Heart left ventricle (tissue), 13 donors: ENCODE measurements at regions not wholly inside any gene's neighbourhood (a gene's known extent, or its start where the extent isn't known, plus 50 kb on each side); places are given as distances from the start of the nearest gene placed in this dataset.
"Not testable (repeated sequence)": the region's sequence is repeated elsewhere in the genome, so short reads cannot be mapped to it uniquely, and the experiment has no call there.

Experiments used
- CTCF ChIP-seq, 12 donors: fragments of 200-600 bp; sonication (generic) in 4 of 12; IDR thresholded peaks; one replicate each; pipeline versions ENCODE4 v1.5.0 to v1.8.0; 2018 to 2022; ENCODE audit warnings: antibody characterized with exemption in 12 of 12, mild to moderate bottlenecking in 5 of 12
- POLR2A ChIP-seq, 2 donors: fragments of 450-650 bp; IDR thresholded peaks; one replicate each; pipeline ENCODE4 v1.6.1; 2017; ENCODE audit warnings: antibody characterized with exemption in 2 of 2, mild to moderate bottlenecking in 2 of 2, moderate library complexity in 2 of 2
- donor health status: ischemic (EF 13 %, LVEDD 7.1; RV severe dilation, severe dysfunction).
- donor health status: DM: no; HTN: yes; CAD: no.
- donor health status: DM: no; HTN: no; CAD: no.
- donor health status: ischemic (EF 25% LVEDD 6.9; RV normal size, moderate dysfunction).
- donor health status: ischemic (EF 25% LVEDD 5.7; RV mildly dilated, moderate dysfunction).
- donor health status: ischemic (EF 35%, LVEDD 5.7; RV mildly dilated, moderate dysfunction).
- donor health status: nonischemic (EF 11% LVEDD 7.7; RV severe dilation, severe dysfunction).
- donor health status: DM: yes; HTN: yes; CAD: no.
- donor health status: PGD.
- donor health status: ischemic (EF 29% LVEDD 5.4; RV normal size, mild dysfunction).
- donor health status: nonischemic (EF 23%, LVEDD 6.1; RV moderate dilation, normal function).

DNA sequence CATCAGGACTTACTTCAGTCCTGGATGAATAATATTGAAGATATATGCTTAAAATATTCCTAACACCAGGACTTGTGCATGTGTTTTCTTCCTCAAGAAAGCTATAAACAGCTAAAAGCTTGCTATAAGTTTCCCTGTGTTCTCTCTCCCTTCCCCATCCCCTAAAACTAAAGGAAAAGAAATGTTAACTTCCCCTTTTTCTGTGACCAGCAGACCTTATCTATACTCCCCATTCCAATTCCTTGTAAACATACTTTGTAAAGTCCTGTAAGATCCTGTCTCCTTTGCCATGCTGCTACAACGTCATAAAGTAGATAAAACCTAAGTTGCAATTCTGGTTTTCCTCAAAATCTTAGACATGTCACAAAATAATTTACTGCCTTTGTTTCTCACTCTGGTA, 517.8 kb upstream of the CDH10 start:
- not testable (repeated sequence) for TF ChIP-seq POLR2A, CTCF (IDR thresholded peaks at IDR 0.05)
